OCI-LY1 (cell line): ENCODE measurements at regions not wholly inside any gene's neighbourhood (a gene's known extent, or its start where the extent isn't known, plus 50 kb on each side); places are given as distances from the start of the nearest gene placed in this dataset.

Experiments used
- H2AFZ ChIP-seq: fragments of 200-600 bp; sonication (generic), shearing (Covaris generic); 2 replicates; pipeline ENCODE4 v1.6.0; 2014; ENCODE audit warnings: antibody characterized with exemption, mild to moderate bottlenecking, low read length
- H3F3A ChIP-seq: fragments of 200-600 bp; sonication (generic), shearing (Covaris generic); 2 replicates; pipeline ENCODE4 v1.6.0; 2014; ENCODE audit warnings: mild to moderate bottlenecking, antibody characterized with exemption, low read length, moderate library complexity; ENCODE audit not compliant: insufficient read depth
- H3K27ac ChIP-seq: fragments of 200-600 bp; sonication (generic); 2 replicates; pipeline ENCODE4 v1.5.1; 2014; ENCODE audit warnings: low read length, mixed run types, mild to moderate bottlenecking, low read depth; ENCODE audit not compliant: poor library complexity, severe bottlenecking
- H3K27me3 ChIP-seq: fragments of 200-600 bp; sonication (generic); 2 replicates; pipeline ENCODE4 v1.6.0; 2014; ENCODE audit warnings: antibody characterized with exemption, mild to moderate bottlenecking, low read length, moderate library complexity; ENCODE audit not compliant: insufficient read depth
- H3K36me3 ChIP-seq: fragments of 200-600 bp; sonication (generic); 2 replicates; pipeline ENCODE4 v1.6.1; 2014; ENCODE audit warnings: mild to moderate bottlenecking, antibody characterized with exemption, low read length, moderate library complexity, mixed read lengths; ENCODE audit not compliant: insufficient read depth
- H3K4me1 ChIP-seq: fragments of 200-600 bp; sonication (generic); 2 replicates; pipeline ENCODE4 v1.5.1; 2014; ENCODE audit warnings: mild to moderate bottlenecking, low read length, moderate library complexity; ENCODE audit not compliant: insufficient read depth, severe bottlenecking
- H3K4me2 ChIP-seq: fragments of 200-600 bp; sonication (generic), shearing (Covaris generic); 2 replicates; pipeline ENCODE4 v1.6.1; 2014; ENCODE audit warnings: low read length
- H3K4me3 ChIP-seq: fragments of 200-600 bp; sonication (generic); 2 replicates; pipeline ENCODE4 v1.5.1; 2014; ENCODE audit warnings: low read length, low read depth, mild to moderate bottlenecking, mixed read lengths; ENCODE audit not compliant: poor library complexity, severe bottlenecking
- H3K79me2 ChIP-seq: fragments of 200-600 bp; shearing (Covaris generic); 2 replicates; pipeline ENCODE4 v1.6.1; 2016; ENCODE audit warnings: mixed run types, low read length, mixed read lengths; ENCODE audit not compliant: insufficient read depth
- H3K9ac ChIP-seq: fragments of 200-600 bp; sonication (generic), shearing (Covaris generic); 2 replicates; pipeline ENCODE4 v1.6.1; 2014; ENCODE audit warnings: mild to moderate bottlenecking, low read length, mixed read lengths
- H3K9me2 ChIP-seq: fragments of 200-600 bp; sonication (generic), shearing (Covaris generic); 2 replicates; pipeline ENCODE4 v1.6.1; 2014; ENCODE audit warnings: low read depth, mild to moderate bottlenecking, low read length, mixed read lengths
- H3K9me3 ChIP-seq: fragments of 200-600 bp; shearing (Covaris generic); 2 replicates; pipeline ENCODE4 v1.6.1; 2014; ENCODE audit warnings: low read length, mixed read lengths
- H4K20me1 ChIP-seq: fragments of 200-600 bp; sonication (generic), shearing (Covaris generic); 2 replicates; pipeline ENCODE4 v1.6.0; 2016; ENCODE audit warnings: mild to moderate bottlenecking, low read length; ENCODE audit not compliant: insufficient read depth
- CTCF ChIP-seq: fragments of 200-600 bp; sonication (generic), shearing (Covaris generic); IDR thresholded peaks from 2 replicates; pipeline ENCODE4 v1.5.1; 2017; ENCODE audit warnings: mild to moderate bottlenecking, antibody characterized with exemption, low read length, moderate library complexity, mixed read lengths
- EZH2 ChIP-seq: fragments of 200-600 bp; sonication (generic), shearing (Covaris generic); IDR thresholded peaks from 2 replicates; pipeline ENCODE4 v1.8.0; 2017; ENCODE audit warnings: borderline replicate concordance, mixed run types, mild to moderate bottlenecking, antibody characterized with exemption, low read length, moderate library complexity, mixed read lengths

- no peaks in the 10 kb centered on the region for H4K20me1 ChIP-seq
- H3K36me3 ChIP-seq = no peaks in the 10 kb centered on the region
- no peaks in the 10 kb centered on the region for H3K79me2 ChIP-seq
- H3K27ac ChIP-seq = no peak overlapping the region
- H3K9ac ChIP-seq = no peak overlapping the region
- no peaks in the 10 kb centered on the region for H3K27me3 ChIP-seq
- H3K9me2 ChIP-seq = no peaks in the 10 kb centered on the region
- H3K4me2 ChIP-seq = no peak overlapping the region
- H3K9me3 ChIP-seq = no peaks in the 10 kb centered on the region
- H2AFZ ChIP-seq = no peak overlapping the region
- H3F3A ChIP-seq = no peaks in the 10 kb centered on the region
- H3K4me1 ChIP-seq = no peaks in the 10 kb centered on the region
- no peak overlapping the region for H3K4me3 ChIP-seq
- TF ChIP-seq CTCF (no peak), EZH2 (no peak)
Measured at GRCh38 chr2:147511491-147511948, 333.3 kb upstream of the ACVR2A start.

- Histone ChIP-seq H3K27ac (no peak overlapping the region), H3K9me3 (no peaks in the 10 kb centered on the region), H2AFZ (no peak overlapping the region), H3K4me1 (no peaks in the 10 kb centered on the region), H3K36me3 (no peaks in the 10 kb centered on the region), H3K27me3 (peaks cover 3% of the 10 kb centered on the region; the same call in 1 of the 2 replicates), H3F3A (no peaks in the 10 kb centered on the region), H3K4me2 (no peak overlapping the region), H3K9me2 (no peaks in the 10 kb centered on the region), H3K79me2 (no peaks in the 10 kb centered on the region), H4K20me1 (no peaks in the 10 kb centered on the region), H3K4me3 (no peak overlapping the region), H3K9ac (no peak overlapping the region)
- TF ChIP-seq EZH2 (no peak), CTCF (no peak)
Measured at GRCh38 chr2:147509821-147510220, 335.0 kb upstream of the ACVR2A start.

DNA sequence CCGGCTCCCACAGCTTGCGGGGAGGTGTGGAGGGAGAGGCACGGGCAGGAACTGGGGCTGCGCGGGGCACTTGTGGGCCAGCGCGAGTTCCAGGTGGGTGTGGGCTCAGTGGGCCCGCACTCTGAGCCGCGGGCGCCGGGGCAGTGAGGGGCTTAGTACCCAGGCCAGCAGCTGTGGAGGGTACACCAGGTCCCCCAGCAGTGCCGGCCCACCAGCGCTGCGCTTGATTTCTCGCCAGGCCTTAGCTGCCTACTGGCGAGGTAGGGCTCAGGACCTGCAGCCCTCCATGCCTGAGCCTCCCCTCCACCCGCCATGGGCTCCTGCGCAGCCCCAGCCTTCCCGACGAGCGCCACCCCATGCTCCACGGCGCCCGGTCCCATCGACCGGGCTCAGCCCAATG lies 337.9 kb upstream of the ACVR2A start:
- no peaks in the 10 kb centered on the region for H3K4me1 ChIP-seq
- H3K79me2 ChIP-seq = no peaks in the 10 kb centered on the region
- TF ChIP-seq CTCF = no peak
- no peak overlapping the region for H3K4me2 ChIP-seq
- H3K9me2 ChIP-seq = no peaks in the 10 kb centered on the region
- no peaks in the 10 kb centered on the region for H3K9me3 ChIP-seq
- H3K27ac ChIP-seq = no peak overlapping the region
- H4K20me1 ChIP-seq = no peaks in the 10 kb centered on the region
- H3K27me3 ChIP-seq = peaks cover 3% of the 10 kb centered on the region; the same call in 1 of the 2 replicates
- no peak overlapping the region for H2AFZ ChIP-seq
- no peaks in the 10 kb centered on the region for H3F3A ChIP-seq
- no peaks in the 10 kb centered on the region for H3K36me3 ChIP-seq
- no peak overlapping the region for H3K4me3 ChIP-seq
- no peak overlapping the region for H3K9ac ChIP-seq
